Right renal cortex interstitium (tissue), 3 donors: ENCODE measurements at regions not wholly inside any gene's neighbourhood (a gene's known extent, or its start where the extent isn't known, plus 50 kb on each side); places are given as distances from the start of the nearest gene placed in this dataset.

Experiments used
- DNase-seq, 3 donors: peaks; one replicate each; pipeline ENCODE4 v3.0.0-alpha.2; 2013; ENCODE audit warnings: low read depth in 3 of 3, low spot score in 2 of 3

GRCh38 chr7:24505968-24506367 lies 67.3 kb upstream of the PALS2 start:
- DNase-seq: no peak

GRCh38 chr7:24508316-24508715 lies 64.9 kb upstream of the PALS2 start:
- no peak for DNase-seq

GRCh38 chr7:24510759-24511158 lies 62.5 kb upstream of the PALS2 start:
- no peak for DNase-seq

- DNase-seq: no peak
Observed at GRCh38 chr7:24517166-24517565, 56.1 kb upstream of the PALS2 start.

GRCh38 chr7:24521917-24522623 lies 51.2 kb upstream of the PALS2 start:
- DNase-seq: no peak
